Osteoblast (primary cell): ENCODE measurements at regions not wholly inside any gene's neighbourhood (a gene's known extent, or its start where the extent isn't known, plus 50 kb on each side); places are given as distances from the start of the nearest gene placed in this dataset.

Experiments used
- DNase-seq: peaks from one replicate; pipeline ENCODE4 v3.0.0; 2011; ENCODE audit warnings: low spot score, mixed read lengths; ENCODE audit not compliant: insufficient read length; ENCODE audit errors: missing footprints
- H2AFZ ChIP-seq: 2 replicates; pipeline ENCODE4 v1.6.0; 2011; ENCODE audit warnings: mild to moderate bottlenecking, low read length
- H3K27ac ChIP-seq: 2 replicates; pipeline ENCODE4 v1.5.1; 2011; ENCODE audit warnings: mild to moderate bottlenecking, low read depth, low read length, moderate library complexity
- H3K27me3 ChIP-seq: 2 replicates; pipeline ENCODE4 v1.6.0; 2012; ENCODE audit warnings: mild to moderate bottlenecking, control low read depth, inconsistent platforms, low read length, moderate library complexity; ENCODE audit not compliant: insufficient read depth
- H3K36me3 ChIP-seq: 2 replicates; pipeline ENCODE4 v1.5.1; 2011; ENCODE audit warnings: mild to moderate bottlenecking, low read length, control low read depth, moderate library complexity; ENCODE audit not compliant: insufficient read depth
- H3K4me1 ChIP-seq: 2 replicates; pipeline ENCODE4 v1.5.1; 2011; ENCODE audit warnings: mild to moderate bottlenecking, low read length, control low read depth, moderate library complexity; ENCODE audit not compliant: insufficient read depth
- H3K4me2 ChIP-seq: 2 replicates; pipeline ENCODE4 v1.6.0; 2011; ENCODE audit warnings: mild to moderate bottlenecking, low read length; ENCODE audit not compliant: insufficient read depth
- H3K4me3 ChIP-seq: fragments of 200-600 bp; sonication (generic); 3 replicates; pipeline ENCODE4 v1.5.1; 2012; ENCODE audit warnings: mild to moderate bottlenecking, low read length, inconsistent platforms; ENCODE audit not compliant: insufficient read depth
- H3K79me2 ChIP-seq: 2 replicates; pipeline ENCODE4 v1.6.0; 2012; ENCODE audit warnings: mild to moderate bottlenecking, low read length, control low read depth, inconsistent platforms; ENCODE audit not compliant: insufficient read depth
- H3K9me3 ChIP-seq: 2 replicates; pipeline ENCODE4 v1.5.1; 2011; ENCODE audit warnings: low read depth, low read length, control low read depth
- H4K20me1 ChIP-seq: 2 replicates; pipeline ENCODE4 v1.6.0; 2012; ENCODE audit warnings: mild to moderate bottlenecking, low read length, control low read depth; ENCODE audit not compliant: insufficient read depth
- CTCF ChIP-seq: IDR thresholded peaks from 2 replicates; pipeline ENCODE4 v1.5.1; 2011; ENCODE audit warnings: mild to moderate bottlenecking, low read depth, low read length, moderate library complexity; ENCODE audit errors: extremely low read depth

- Histone ChIP-seq H3K9me3 (no peaks in the 10 kb centered on the region), H2AFZ (no peak overlapping the region), H3K36me3 (no peaks in the 10 kb centered on the region), H3K79me2 (no peaks in the 10 kb centered on the region), H3K4me2 (no peak overlapping the region), H3K4me3 (no peak overlapping the region), H3K4me1 (no peaks in the 10 kb centered on the region), H3K27me3 (no peaks in the 10 kb centered on the region), H4K20me1 (no peaks in the 10 kb centered on the region), H3K27ac (no peak overlapping the region)
- no peak for DNase-seq
- TF ChIP-seq CTCF: no peak
Measured at GRCh38 chr3:65246561-65246960, 558.8 kb upstream of the ADAMTS9 start.

GRCh38 chr3:65245133-65246063 lies 557.6 kb upstream of the ADAMTS9 start:
- DNase-seq: no peak
- Histone ChIP-seq H3K4me3 (no peak overlapping the region), H4K20me1 (no peaks in the 10 kb centered on the region), H3K36me3 (no peaks in the 10 kb centered on the region), H2AFZ (no peak overlapping the region), H3K27me3 (no peaks in the 10 kb centered on the region), H3K4me1 (no peaks in the 10 kb centered on the region), H3K27ac (no peak overlapping the region), H3K79me2 (no peaks in the 10 kb centered on the region), H3K4me2 (no peak overlapping the region), H3K9me3 (no peaks in the 10 kb centered on the region)
- peak; percentile 33 for TF ChIP-seq CTCF

- Histone ChIP-seq H3K27ac (no peak overlapping the region), H3K27me3 (no peaks in the 10 kb centered on the region), H4K20me1 (no peaks in the 10 kb centered on the region), H3K79me2 (no peaks in the 10 kb centered on the region), H3K4me3 (no peak overlapping the region), H3K4me1 (no peaks in the 10 kb centered on the region), H3K9me3 (no peaks in the 10 kb centered on the region), H2AFZ (no peak overlapping the region), H3K36me3 (no peaks in the 10 kb centered on the region), H3K4me2 (no peak overlapping the region)
- DNase-seq: no peak
- TF ChIP-seq CTCF: no peak
Measured at GRCh38 chr3:65240366-65240765, 552.6 kb upstream of the ADAMTS9 start.

GRCh38 chr3:65238652-65239051 lies 550.9 kb upstream of the ADAMTS9 start:
- no peaks in the 10 kb centered on the region for H3K4me1 ChIP-seq
- no peaks in the 10 kb centered on the region for H4K20me1 ChIP-seq
- H2AFZ ChIP-seq: no peak overlapping the region
- no peaks in the 10 kb centered on the region for H3K79me2 ChIP-seq
- H3K27ac ChIP-seq: no peak overlapping the region
- DNase-seq: no peak
- TF ChIP-seq CTCF: no peak
- no peaks in the 10 kb centered on the region for H3K36me3 ChIP-seq
- no peak overlapping the region for H3K4me2 ChIP-seq
- no peak overlapping the region for H3K4me3 ChIP-seq
- no peaks in the 10 kb centered on the region for H3K27me3 ChIP-seq
- H3K9me3 ChIP-seq: no peaks in the 10 kb centered on the region
